ENCODE measurements at regions not wholly inside any gene's neighbourhood (a gene's known extent, or its start where the extent isn't known, plus 50 kb on each side); places are given as distances from the start of the nearest gene placed in this dataset.

DNA sequence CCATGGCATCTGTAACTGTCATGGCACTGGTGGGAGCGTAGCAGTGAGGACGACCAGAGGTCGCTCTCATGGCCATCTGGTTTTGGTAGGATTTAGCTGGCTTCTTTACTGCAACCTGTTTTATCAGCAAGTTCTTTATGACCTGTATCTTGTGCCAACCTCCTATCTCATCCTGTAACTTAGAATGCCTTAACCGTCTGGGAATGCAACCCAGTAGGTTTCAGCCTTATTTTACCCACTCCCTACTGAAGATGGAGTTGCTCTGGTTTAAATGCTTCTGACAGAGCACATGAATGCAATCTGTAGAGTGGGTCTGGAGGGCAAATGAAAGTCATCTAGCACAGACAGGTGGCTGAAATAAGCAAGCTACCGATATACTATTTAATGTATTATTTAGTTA, 55.3 kb upstream of the OPN4 start:
- no peak overlapping the region for H3K4me3 Mint-ChIP-seq
- no peak overlapping the region for H3K27ac Mint-ChIP-seq
- no peaks in the 10 kb centered on the region for H3K4me1 Mint-ChIP-seq (ENCODE audit: low read depth)
- DNase-seq (ENCODE audit: low spot score), result no peak
- H3K9me3 Mint-ChIP-seq, result no peaks in the 10 kb centered on the region
- H3K27me3 Mint-ChIP-seq (ENCODE audit: insufficient read depth), result peaks cover 6% of the 10 kb centered on the region
- intact Hi-C loops (cut with micrococcal nuclease), result no loop called here
- no peaks in the 10 kb centered on the region for H3K36me3 Mint-ChIP-seq (ENCODE audit: low read depth)

DNA sequence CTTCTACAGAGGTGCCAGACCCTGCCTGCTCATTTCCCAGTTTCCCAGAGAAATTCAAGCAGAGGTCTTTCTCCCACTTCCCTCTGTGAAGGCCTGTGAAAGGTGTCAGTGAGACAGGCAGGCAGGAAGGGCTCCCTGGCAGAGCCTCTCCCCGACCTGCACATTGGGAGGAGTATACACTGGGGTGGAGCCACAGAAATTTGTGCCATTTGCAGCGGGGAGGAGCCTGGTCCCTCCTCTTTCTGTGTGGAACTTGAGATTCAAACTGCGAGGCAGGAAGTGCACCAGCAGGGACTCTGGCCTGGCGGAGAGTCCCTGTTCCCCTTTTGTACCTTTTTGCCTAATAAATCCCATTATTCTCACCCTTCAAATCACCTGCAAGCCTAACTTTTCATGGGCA, 54.6 kb upstream of the OPN4 start:
- intact Hi-C loops (cut with micrococcal nuclease), result no loop called here
- peaks cover 6% of the 10 kb centered on the region for H3K27me3 Mint-ChIP-seq (ENCODE audit: insufficient read depth)
- no peak overlapping the region for H3K27ac Mint-ChIP-seq
- DNase-seq (ENCODE audit: low spot score), result no peak
- no peaks in the 10 kb centered on the region for H3K4me1 Mint-ChIP-seq (ENCODE audit: low read depth)
- H3K36me3 Mint-ChIP-seq (ENCODE audit: low read depth), result no peaks in the 10 kb centered on the region
- no peak overlapping the region for H3K4me3 Mint-ChIP-seq
- no peaks in the 10 kb centered on the region for H3K9me3 Mint-ChIP-seq

DNA sequence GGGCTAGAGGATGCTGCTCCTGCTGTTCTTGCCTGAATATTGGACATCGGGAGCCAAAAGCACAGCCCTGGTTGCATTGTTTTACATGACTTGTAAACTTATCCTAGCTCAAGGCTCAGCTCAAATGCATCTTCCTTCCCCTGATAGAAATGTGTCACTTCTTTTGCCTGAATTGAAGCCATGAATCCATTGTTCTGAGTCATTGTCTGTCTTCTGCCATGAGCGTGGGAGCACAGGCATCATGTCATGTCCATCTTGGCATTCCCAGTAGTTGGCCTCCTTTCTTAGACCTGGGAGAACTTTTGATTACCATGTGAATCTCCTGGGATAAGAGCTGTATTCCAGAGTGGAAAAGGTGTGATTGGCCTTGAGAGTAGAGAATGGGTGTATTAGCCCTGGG, 54.1 kb upstream of the OPN4 start:
- H3K4me1 Mint-ChIP-seq (ENCODE audit: low read depth), result no peaks in the 10 kb centered on the region
- no peaks in the 10 kb centered on the region for H3K36me3 Mint-ChIP-seq (ENCODE audit: low read depth)
- no peak overlapping the region for H3K27ac Mint-ChIP-seq
- H3K4me3 Mint-ChIP-seq, result no peak overlapping the region
- H3K27me3 Mint-ChIP-seq (ENCODE audit: insufficient read depth), result peaks cover 6% of the 10 kb centered on the region
- H3K9me3 Mint-ChIP-seq, result no peaks in the 10 kb centered on the region
- intact Hi-C loops (cut with micrococcal nuclease), result no loop called here
- no peak for DNase-seq (ENCODE audit: low spot score)

DNA sequence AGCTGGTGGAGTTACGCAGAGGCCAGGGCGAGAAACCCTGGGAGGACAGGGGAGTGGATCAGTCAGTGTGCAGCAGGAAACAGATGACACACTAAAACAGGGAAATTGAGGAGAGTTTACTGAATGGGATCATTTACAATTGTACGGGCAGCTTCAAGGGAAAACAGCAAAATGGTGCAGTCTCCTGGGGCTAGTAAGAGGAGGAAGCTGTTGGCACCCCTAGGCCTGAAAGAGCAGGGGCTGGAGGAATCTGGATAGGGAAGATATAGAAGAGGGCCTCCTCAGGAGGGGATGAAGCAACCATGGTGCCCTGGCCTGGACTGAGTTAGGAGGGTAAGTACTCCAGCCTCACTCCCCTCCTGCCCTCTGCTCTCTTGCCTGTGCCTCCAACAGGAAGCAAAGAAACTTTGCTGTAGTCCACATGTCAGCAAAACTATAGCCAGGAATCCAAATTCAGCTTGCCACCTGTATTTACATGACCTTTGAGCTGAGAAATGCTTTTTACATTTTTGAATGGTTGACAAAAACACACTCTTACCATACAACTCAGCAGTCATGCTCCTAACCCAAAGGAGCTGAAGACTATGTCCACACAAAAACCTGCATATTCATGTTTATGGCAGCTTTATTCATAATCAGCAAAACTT, 52.3 kb upstream of the OPN4 start:
- Mint-ChIP-seq H3K9me3 (no peaks in the 10 kb centered on the region), H3K27me3 (ENCODE audit: insufficient read depth) (peaks cover 11% of the 10 kb centered on the region), H3K36me3 (ENCODE audit: low read depth) (no peaks in the 10 kb centered on the region), H3K4me1 (ENCODE audit: low read depth) (no peaks in the 10 kb centered on the region), H3K27ac (no peak overlapping the region), H3K4me3 (no peak overlapping the region)
- no peak for DNase-seq (ENCODE audit: low spot score)
- intact Hi-C loops (cut with micrococcal nuclease), result no loop called here

DNA sequence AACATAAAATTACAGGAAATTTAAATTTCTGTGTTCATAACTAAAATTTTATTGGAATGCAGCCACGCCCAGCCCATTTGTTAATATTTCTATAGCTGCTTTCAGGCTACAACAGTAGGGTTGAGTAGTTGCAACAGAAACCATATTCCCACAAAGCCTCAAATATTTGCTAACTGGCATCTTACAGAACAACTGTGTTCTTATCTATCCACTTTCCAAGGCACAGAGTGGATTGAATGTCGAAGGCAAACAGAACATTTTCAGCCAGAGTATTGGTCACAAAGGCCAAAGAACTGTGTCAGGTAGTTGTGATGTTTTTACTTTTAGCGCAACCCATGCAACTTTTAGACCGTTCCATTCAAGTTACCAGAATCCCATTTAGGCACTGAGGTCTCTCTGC, 51.1 kb upstream of the OPN4 start:
- no peaks in the 10 kb centered on the region for H3K9me3 Mint-ChIP-seq
- DNase-seq (ENCODE audit: low spot score), result no peak
- H3K4me3 Mint-ChIP-seq, result no peak overlapping the region
- H3K27ac Mint-ChIP-seq, result no peak overlapping the region
- intact Hi-C loops (cut with micrococcal nuclease), result no loop called here
- no peaks in the 10 kb centered on the region for H3K36me3 Mint-ChIP-seq (ENCODE audit: low read depth)
- H3K4me1 Mint-ChIP-seq (ENCODE audit: low read depth), result no peaks in the 10 kb centered on the region
- peaks cover 19% of the 10 kb centered on the region for H3K27me3 Mint-ChIP-seq (ENCODE audit: insufficient read depth)
